ENCODE measurements at regions not wholly inside any gene's neighbourhood (a gene's known extent, or its start where the extent isn't known, plus 50 kb on each side); places are given as distances from the start of the nearest gene placed in this dataset.

DNA sequence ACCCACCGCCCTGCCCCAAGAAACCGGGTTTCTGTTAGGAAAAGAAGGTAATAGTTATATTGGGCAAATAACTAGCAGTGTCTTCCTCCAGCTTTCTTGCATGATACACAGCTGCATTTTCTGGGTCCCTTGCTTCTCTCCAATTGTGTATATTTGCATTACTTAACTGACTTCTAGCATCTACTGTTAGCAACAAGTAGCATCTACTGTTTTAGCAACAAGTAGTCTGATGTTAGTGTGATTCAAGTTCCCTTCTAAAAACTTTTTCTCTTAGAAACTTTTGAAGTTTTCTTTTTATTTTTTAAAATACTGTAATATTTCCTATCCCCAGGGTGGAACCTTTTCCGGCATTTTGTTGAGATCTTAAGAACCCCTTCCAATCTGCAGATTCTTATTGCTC is 221.2 kb downstream of the CLIC5 start:
- no peak for TF ChIP-seq YY1 (IDR thresholded peaks at IDR 0.05; ENCODE audit: insufficient read depth, insufficient read length)
- TF ChIP-seq ZNF274 (IDR thresholded peaks at IDR 0.05; ENCODE audit: low read depth, low read length) = no peak
- TF ChIP-seq SUZ12 (IDR thresholded peaks at IDR 0.05; ENCODE audit: extremely low read depth, insufficient read depth, insufficient read length) = no peak

All from NT2/D1 (cell line).